NCI-H1092 treated with DMSO at 0.1 percent for 48 hours (cell line): ENCODE measurements at regions not wholly inside any gene's neighbourhood (a gene's known extent, or its start where the extent isn't known, plus 50 kb on each side); places are given as distances from the start of the nearest gene placed in this dataset.

Experiments
- DNase-seq: peaks from one replicate; lab custom pipeline; 2025; lab: John Stamatoyannopoulos, UW

GRCh38 chr6:166046982-166047381 is 120.7 kb downstream of the TBXT start:
- DNase-seq, result no peak

GRCh38 chr6:166046226-166046625 is 121.4 kb downstream of the TBXT start:
- no peak for DNase-seq

DNA sequence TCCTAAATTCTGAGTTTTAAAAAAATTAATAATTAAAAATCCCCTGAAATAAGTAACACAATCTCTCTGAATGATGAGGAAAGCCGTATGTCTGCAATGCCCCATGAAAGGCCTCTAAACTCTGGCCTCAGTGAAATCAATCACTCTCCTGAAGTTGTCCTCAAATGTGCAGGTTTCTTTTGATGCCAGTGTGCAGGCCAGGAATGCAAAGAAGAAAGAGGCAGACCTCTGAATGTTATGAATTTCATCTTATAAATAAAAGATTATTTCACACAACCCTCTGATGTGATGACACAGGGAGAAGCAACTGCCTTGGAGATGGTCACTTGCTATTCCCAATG is 121.8 kb downstream of the TBXT start:
- DNase-seq, result no peak

DNA sequence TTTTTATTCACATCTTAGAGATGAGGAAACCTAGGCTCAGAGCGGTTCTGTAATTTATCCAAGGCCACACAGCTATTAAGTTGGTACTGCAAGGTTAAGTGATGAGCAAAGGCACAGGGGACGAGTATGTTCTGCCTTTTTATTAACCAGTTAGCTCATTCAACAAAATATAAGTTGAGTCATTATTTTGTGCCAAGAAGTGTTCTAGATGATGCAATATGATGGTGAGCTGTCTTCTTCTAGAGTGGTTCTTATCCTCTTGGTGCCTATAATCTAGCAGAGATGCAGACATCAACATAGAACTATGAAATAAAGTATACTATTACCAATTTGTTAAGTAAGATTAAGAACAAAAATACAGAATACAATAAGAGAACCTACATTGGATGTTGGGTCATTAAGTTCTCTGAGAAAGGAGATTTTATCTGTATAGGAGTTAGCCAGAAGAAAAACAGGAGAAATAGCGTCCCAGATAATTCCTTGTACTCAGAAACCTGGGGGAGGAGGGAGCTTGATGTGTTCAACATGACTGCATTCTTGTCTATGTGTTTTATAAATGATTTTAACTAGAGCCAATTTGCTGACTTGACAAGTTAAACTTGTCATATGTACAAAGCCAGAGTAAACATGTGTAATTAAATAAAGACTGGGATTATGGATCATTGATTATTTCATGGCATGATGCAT is 122.3 kb downstream of the TBXT start:
- no peak for DNase-seq

- DNase-seq, result no peak
Measured at GRCh38 chr6:166041277-166041676, 126.4 kb downstream of the TBXT start.

- no peak for DNase-seq
Measured at GRCh38 chr6:166040292-166040691, 127.4 kb downstream of the TBXT start.

- no peak for DNase-seq
Measured at GRCh38 chr6:166036316-166037095, 131.1 kb downstream of the TBXT start.

GRCh38 chr6:166032366-166033200 is 135.1 kb downstream of the TBXT start:
- DNase-seq, result no peak

- DNase-seq, result no peak
Measured at GRCh38 chr6:166031275-166031674, 136.4 kb downstream of the TBXT start.

DNA sequence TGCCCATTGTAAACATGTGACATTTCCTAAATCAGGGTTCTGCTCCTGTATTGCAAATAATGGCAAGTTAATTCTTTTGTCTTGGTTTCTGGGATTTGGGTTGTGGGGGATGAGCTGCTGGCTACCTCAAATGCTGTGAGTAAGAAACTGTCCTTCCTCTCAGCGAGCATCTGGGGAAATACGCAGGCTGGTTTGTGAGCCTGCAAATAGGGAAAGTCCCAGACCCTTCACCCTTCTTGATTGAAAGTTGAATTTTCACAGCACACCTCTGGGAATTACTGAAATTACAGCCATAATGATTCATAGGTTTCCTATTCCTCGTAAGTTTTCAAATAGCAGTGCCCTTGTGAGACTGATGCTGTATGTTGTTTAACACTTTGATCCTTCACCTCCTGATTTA is 138.1 kb downstream of the TBXT start:
- DNase-seq, result no peak

GRCh38 chr6:166027761-166028160 is 139.9 kb downstream of the TBXT start:
- no peak for DNase-seq

- DNase-seq, result no peak
Measured at GRCh38 chr6:166026586-166027126, 141.0 kb downstream of the TBXT start.

DNA sequence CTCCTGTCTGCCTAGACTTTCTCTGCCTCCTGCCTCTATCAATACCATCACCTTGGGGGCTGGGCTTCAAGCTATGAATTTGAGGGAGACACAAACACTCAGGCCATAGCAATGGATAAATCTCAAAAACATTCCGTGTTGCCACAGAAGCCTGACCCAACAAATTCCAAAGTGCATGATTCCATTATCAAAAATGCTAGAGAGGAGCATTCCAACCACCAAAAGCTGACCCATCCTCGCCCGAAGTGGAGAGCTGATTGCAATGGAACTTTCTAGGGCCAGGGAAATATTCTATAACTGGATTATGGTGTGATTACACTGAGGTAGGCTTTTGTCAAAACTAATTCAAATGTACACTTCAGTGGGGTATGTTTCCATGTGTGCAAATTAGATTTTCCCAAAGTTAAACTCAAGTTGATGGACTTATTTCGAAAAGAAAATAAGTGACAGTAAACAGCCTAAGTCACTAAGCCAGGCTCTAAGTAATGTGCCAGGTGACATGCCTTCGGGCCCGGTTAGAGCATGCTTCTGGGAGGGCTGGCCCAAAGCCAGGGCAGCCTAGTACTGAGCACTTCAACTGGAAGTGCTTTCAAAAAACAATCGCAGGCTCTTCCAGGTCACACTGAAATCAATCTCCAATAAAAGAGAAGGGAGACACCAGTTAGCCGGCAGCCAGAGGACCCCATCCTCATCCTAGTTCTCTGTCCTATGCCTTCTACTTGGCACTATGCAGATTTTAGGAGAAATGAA is 142.3 kb downstream of the TBXT start:
- DNase-seq, result no peak

- no peak for DNase-seq
Measured at GRCh38 chr6:166024252-166024651, 143.4 kb downstream of the TBXT start.

DNA sequence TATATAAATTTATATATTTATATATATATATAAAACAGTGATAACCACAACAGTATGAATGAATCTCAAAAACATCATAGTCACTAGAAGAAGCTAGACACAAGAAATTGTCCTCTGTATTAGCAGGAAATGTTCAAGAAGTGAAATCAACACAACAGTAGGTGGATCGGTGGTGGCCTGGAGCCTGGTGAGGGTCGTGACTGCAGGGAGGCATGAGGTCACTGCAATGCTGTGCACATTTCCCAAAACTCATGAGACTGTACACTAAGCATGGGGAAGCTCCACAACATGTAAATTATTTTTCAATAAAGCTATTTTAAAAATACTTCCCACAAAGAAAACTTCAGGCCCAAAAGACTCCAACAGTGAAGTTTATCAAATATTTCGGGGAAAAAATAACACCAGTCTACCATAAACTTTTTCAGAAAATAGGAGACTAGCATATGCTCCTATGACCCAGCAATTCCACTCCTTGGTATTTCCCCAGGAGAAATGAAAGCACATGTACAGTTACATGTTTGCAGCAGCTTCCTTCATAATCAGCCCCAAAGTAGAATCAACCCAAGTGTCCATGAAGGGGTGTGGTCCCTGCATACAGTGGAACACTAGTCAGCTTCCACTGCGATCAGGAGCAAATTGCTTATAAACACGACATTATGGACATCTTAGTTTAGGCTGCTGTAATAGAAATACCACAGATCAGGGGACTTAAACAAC is 144.2 kb downstream of the TBXT start:
- DNase-seq, result no peak

DNA sequence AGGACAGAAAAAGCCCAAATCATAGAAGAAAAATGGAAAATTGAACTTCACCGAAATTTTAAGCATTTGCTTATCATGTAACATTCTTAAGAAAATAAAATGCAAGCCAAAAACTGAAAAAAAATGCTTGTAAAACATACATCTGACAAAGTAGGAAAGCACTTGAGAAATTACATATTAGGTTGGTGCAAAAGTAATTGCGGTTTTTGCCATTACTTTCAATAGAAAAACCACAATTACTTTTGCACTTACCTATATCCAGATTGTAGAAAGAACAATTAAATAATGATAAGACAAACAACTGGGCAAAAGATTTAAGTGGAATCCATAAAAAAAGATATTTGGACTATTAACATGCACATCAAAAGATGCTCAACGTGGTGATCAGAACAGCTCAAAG is 146.2 kb downstream of the TBXT start:
- DNase-seq, result no peak

DNA sequence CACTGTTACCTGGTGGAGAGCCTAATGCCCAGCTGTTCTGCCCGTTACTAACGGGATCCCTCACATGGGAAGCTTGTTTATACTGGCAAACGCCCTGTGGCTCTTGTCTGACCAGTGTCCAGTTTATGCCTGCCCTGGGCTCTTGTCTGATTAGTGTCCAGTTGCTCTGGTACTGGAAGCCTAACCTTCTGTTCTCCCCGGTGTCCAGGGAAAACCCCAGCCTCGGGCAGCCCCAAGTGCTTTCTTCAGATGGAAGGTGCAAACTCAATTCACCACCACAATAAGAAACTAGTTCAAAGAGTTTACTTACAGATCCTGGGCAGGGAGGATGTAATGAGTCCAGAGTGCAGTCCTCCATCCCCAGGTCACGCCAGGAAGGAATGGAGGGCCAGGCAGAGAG is 148.4 kb downstream of the TBXT start:
- no peak for DNase-seq

- DNase-seq, result no peak
Measured at GRCh38 chr6:166017032-166017635, 150.5 kb downstream of the TBXT start.

DNA sequence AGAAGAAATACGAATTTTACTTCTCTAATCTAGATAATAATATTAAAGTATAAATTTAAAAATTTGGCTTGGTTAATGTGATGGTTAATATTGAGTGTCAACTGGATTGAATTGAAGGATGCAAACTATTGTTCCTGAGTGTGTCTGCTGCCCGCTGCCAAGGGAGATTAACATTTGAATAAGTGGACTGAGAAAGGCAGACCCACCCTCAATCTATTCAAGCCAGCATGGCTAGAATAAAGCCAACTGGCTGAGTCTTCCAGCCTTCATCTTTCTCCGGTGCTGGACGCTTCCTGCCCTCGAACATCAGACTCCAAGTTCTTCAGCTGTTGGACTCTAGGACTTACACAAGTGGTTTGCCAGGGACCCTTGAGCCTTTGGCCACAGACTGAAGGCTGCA is 152.7 kb downstream of the TBXT start:
- no peak for DNase-seq

DNA sequence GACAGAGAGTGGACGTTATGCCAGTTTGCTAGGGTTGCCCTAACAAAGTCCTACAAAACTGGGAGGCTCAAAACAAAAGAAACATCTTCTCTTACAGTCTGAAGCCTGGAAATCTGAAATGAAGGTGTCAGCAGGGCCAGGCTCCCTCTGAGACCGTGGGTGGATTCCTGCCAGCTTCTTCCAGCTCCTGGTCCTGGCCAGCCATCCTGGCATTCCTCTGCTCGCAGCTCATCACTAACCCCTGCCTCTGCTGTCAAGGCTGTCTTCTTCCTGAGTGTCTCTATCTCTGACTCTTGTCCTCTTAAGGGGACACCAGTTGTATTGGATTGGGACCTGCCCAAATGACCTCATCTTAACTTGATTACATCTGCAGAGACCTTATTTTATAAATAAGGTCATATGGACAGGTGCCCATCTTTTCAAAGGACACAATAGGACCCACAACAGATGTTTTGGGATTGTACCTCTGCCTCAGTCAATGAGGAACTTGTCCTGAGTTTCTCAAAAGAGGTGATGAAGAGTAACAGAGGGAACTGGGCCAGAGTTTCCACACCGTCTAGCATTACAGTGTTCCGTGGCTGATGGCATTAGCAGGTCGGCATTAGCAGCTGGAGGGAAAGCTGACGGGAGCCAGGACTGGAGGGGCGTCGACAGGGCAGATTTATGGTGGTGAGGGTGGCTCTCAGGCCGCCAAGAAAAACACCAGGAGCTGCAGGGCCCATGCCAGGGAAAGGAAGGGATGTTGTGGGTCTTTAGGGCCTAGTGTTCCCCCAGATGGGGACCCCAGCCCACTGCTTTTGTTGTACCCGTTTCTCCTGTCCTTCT is 157.3 kb downstream of the TBXT start:
- no peak for DNase-seq
